Activated T-helper 17 cell treated with anti-CD3 and anti-CD28 coated beads, Interleukin-2, amount 50 U/mL, for 72 hours (primary cell): ENCODE measurements at regions not wholly inside any gene's neighbourhood (a gene's known extent, or its start where the extent isn't known, plus 50 kb on each side); places are given as distances from the start of the nearest gene placed in this dataset.
"Not testable (repeated sequence)": the region's sequence is repeated elsewhere in the genome, so short reads cannot be mapped to it uniquely, and the experiment has no call there.

Experiments used
- ATAC-seq: fragments of 150-1000 bp; cut with Tn5 transposase; replicated peaks from 2 replicates; pipeline ENCODE4 v1.10.0; 2021; ENCODE audit warnings: mild to moderate bottlenecking, moderate library complexity
- H3K27ac Mint-ChIP-seq: one replicate; pipeline ENCODE4 v1.8.0; 2022; ENCODE audit warnings: mixed read lengths
- H3K27me3 Mint-ChIP-seq: one replicate; pipeline ENCODE4 v1.8.0; 2022; ENCODE audit warnings: mixed read lengths
- H3K36me3 Mint-ChIP-seq: one replicate; pipeline ENCODE4 v1.8.0; 2022; ENCODE audit warnings: low read depth, mild to moderate bottlenecking, mixed read lengths
- H3K4me1 Mint-ChIP-seq: one replicate; pipeline ENCODE4 v1.8.0; 2022; ENCODE audit warnings: mixed read lengths
- H3K4me3 Mint-ChIP-seq: one replicate; pipeline ENCODE4 v1.8.0; 2022; ENCODE audit warnings: mild to moderate bottlenecking, mixed read lengths
- H3K9me3 Mint-ChIP-seq: one replicate; pipeline ENCODE4 v1.8.0; 2022; ENCODE audit warnings: mixed read lengths

DNA sequence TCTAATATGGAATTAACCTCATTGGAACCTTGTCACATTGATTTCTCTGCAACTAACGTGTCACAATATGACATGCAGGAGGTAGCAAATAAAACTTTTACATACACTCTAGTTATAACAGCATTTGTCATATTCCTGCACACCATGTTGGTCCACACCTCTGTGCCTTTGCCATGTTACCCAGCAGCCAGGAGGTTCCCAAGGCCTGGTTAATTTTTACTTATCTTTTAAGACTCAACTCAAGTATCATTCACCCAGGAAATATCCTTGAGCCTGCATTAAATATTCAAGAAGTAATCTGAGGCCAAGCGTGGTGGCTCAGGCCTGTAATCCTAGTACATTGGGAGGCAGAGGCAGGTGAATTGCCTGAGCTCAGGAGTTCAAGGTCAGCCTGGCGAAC is 447.2 kb upstream of the NR5A2 start:
- no peaks in the 10 kb centered on the region for H3K9me3 Mint-ChIP-seq
- no peaks in the 10 kb centered on the region for H3K4me1 Mint-ChIP-seq
- H3K27me3 Mint-ChIP-seq: peaks cover 16% of the 10 kb centered on the region
- ATAC-seq: no peak
- H3K36me3 Mint-ChIP-seq: no peaks in the 10 kb centered on the region
- H3K27ac Mint-ChIP-seq: no peak overlapping the region
- H3K4me3 Mint-ChIP-seq: no peak overlapping the region

DNA sequence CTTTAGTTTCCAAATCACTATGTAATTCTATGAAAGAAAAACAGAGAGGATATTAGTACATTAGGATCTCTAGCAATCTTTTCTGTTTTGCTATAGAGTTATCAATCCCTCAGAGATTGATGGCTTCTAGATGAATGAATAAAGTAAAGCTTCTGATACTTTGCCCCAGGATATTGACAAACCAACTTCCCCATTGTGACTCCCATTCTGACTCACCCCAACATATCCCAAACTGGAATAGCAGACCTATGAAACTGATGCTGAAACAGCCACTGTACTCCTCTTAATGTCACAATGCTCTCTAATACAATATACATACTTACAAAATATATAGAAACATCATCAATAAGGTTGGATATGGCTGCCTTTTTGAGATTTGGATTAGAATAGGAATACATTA is 442.1 kb upstream of the NR5A2 start:
- ATAC-seq: no peak
- Mint-ChIP-seq H3K9me3 (no peaks in the 10 kb centered on the region), H3K4me1 (peaks cover 2% of the 10 kb centered on the region), H3K4me3 (no peak overlapping the region), H3K27ac (no peak overlapping the region), H3K36me3 (no peaks in the 10 kb centered on the region), H3K27me3 (peaks cover 11% of the 10 kb centered on the region)

DNA sequence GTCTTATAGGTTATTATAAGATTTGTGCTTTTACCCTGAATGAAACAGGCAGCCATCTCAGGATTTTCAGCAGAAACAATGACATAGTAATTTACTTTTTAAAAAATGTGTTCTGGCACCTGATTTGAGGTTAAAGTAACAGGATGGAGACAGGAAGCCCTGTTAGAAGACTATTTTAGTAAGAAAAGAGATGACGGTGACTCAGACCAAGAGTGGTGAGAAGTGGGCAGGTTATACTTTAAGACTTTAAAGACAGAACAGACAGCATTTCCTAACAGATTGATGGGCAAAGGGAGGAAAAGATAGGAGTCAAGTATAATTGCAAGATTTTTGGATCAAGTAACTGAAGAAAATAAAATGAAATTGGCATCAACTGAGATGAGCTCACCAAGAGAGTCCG is 436.8 kb upstream of the NR5A2 start:
- Mint-ChIP-seq H3K27ac (no peak overlapping the region), H3K36me3 (no peaks in the 10 kb centered on the region), H3K4me3 (no peak overlapping the region), H3K27me3 (peaks cover 6% of the 10 kb centered on the region), H3K4me1 (peaks cover 3% of the 10 kb centered on the region), H3K9me3 (no peaks in the 10 kb centered on the region)
- no peak for ATAC-seq

DNA sequence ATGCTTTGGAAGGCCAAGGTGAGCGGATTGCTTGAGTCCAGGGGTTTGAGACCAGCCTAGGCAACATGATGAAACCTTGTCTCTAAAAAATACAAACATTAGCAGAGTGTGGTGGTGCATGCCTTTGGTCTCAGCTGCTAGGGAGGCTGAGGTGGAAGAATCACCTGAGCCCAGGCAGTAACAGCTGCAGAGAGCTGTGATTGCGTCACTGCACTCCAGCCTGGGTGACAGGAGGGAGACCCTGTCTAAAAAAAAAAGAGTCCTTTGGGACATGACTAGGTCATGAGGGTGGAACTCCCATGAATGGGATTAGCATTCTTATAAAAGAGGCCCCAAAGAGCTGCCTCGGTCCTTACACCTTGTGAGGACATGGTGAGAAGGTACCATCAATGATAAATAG is 436.0 kb upstream of the NR5A2 start:
- peaks cover 3% of the 10 kb centered on the region for H3K4me1 Mint-ChIP-seq
- H3K4me3 Mint-ChIP-seq: no peak overlapping the region
- H3K27ac Mint-ChIP-seq: no peak overlapping the region
- no peak for ATAC-seq
- H3K36me3 Mint-ChIP-seq: no peaks in the 10 kb centered on the region
- H3K9me3 Mint-ChIP-seq: no peaks in the 10 kb centered on the region
- H3K27me3 Mint-ChIP-seq: peaks cover 11% of the 10 kb centered on the region

DNA sequence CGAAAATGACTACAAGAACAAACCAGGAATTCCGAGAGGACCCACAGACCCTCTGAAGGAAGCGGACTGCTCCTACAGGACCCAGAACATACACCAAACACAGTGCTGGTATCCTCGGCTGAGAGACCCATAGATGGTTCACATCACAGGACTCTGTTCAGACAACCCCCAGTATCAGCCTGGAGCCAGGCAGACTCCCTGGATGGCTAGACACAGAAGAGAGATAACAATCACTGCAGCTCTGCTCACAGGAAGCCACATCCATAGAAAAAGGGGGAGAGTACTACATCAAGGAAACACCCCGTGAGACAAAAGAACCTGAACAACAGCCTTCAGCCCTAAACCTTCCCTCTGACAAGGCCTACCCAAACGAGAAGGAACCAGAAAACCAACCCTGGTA is 434.0 kb upstream of the NR5A2 start:
- no peak overlapping the region for H3K4me3 Mint-ChIP-seq

DNA sequence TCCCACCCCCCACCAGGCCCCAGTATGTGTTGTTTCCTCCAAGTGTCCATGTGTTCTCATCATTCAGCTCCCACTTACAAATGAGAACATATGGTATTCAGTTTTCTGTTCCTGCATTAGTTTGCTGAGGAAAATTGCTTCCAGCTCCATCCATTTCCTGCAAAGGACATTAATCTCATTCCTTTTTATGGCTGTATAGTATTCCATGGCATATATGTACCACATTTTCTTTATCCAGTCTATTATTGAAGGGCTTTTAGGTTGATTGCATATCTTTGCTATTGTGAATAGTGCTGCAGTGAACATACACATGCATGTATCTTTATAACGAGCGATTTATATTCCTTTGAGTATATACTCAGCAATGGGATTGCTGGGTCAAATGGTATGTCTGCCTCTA is 431.1 kb upstream of the NR5A2 start:
- Mint-ChIP-seq H3K9me3 (peaks cover 12% of the 10 kb centered on the region), H3K27me3 (peaks cover 35% of the 10 kb centered on the region)
- ATAC-seq, H3K4me1 Mint-ChIP-seq, H3K36me3 Mint-ChIP-seq, H3K27ac Mint-ChIP-seq, H3K4me3 Mint-ChIP-seq: not testable (repeated sequence)

More for the DNA sequence above, 434.0 kb upstream of the NR5A2 start:
- Mint-ChIP-seq H3K27ac (no peak overlapping the region), H3K9me3 (no peaks in the 10 kb centered on the region), H3K36me3 (no peaks in the 10 kb centered on the region), H3K27me3 (peaks cover 25% of the 10 kb centered on the region), H3K4me1 (peaks cover 3% of the 10 kb centered on the region)
- ATAC-seq: no peak

DNA sequence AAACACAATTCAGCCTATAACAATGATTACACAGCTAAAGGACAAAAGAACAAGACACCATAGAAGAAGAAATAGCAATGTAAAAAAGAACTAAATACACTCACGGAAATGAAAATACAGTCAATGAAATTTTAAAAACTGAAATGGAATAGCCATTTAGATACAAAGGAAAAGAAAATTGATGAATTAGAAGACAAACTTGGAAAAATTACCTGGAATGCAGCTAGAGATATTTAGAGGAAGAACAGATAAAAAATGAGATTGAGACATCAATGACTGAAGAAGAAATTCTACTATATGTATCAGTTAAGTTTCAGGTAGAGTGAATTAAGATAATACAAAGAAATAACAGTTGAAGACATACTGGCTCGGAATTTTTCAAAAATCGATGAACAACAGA is 430.4 kb upstream of the NR5A2 start:
- no peak overlapping the region for H3K27ac Mint-ChIP-seq
- peaks cover 16% of the 10 kb centered on the region for H3K9me3 Mint-ChIP-seq
- H3K4me3 Mint-ChIP-seq: no peak overlapping the region
- H3K4me1 Mint-ChIP-seq: no peaks in the 10 kb centered on the region
- no peak for ATAC-seq
- H3K36me3 Mint-ChIP-seq: no peaks in the 10 kb centered on the region
- peaks cover 39% of the 10 kb centered on the region for H3K27me3 Mint-ChIP-seq

DNA sequence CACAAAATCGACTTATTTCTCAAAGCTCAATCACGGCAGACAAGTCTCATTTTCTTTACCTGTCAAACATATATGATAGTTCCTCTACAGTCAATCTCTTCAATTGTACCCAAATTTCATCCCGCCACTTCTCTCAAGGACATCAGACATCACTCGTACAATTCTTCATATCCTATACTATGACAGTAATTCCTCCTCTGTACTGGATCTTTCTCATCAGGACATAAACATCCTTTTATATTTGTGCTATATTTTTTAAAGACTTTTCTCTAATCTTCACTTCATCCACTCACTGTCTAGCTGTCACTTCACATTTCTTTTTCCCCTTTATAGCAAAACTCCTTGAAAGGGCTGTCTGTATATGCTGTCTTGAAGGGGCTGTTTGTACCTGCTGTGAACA is 419.1 kb upstream of the NR5A2 start:
- H3K4me1 Mint-ChIP-seq: no peaks in the 10 kb centered on the region
- ATAC-seq: no peak
- H3K27ac Mint-ChIP-seq: no peak overlapping the region
- H3K4me3 Mint-ChIP-seq: no peak overlapping the region
- no peaks in the 10 kb centered on the region for H3K36me3 Mint-ChIP-seq
- H3K9me3 Mint-ChIP-seq: no peaks in the 10 kb centered on the region
- peaks cover 2% of the 10 kb centered on the region for H3K27me3 Mint-ChIP-seq

DNA sequence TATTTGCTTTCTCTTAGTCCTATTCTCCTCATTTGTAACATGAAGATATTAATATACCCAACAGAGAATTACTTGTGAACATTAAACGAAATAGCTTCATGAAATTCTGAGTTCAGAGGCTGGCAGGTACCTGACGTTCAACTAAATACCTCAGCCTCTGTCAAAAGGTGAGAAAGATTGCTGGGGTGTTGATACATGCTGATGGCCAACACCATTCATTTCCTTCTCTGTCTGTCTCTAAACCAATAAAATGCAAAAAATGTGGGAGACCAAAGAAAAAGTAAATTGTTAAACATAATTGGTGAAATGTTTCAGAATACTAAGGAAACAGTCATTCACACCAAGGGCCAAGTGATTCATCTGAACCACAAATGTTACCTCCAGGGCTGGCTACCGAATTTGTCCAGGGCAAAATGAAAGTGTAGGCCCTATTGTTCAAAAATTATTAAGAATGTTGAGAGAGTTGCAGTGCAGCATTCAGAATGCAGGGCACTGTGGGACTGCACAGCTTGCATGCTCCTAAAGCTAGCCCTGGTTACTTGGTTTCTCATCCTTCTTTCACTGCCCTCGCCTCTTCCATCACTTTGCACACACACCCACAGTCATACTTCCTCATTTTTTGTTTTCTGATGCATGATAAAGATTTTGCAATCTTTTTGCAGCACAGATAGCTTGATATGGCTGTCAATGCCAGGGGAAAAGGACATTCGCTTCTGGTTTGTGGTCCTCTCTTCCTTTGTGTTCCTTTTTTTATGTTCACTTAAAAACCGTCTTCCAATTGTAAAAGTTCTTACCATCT is 414.3 kb upstream of the NR5A2 start:
- Mint-ChIP-seq H3K27me3 (peaks cover 5% of the 10 kb centered on the region), H3K4me3 (no peak overlapping the region), H3K4me1 (no peaks in the 10 kb centered on the region), H3K27ac (no peak overlapping the region), H3K9me3 (no peaks in the 10 kb centered on the region), H3K36me3 (no peaks in the 10 kb centered on the region)
- no peak for ATAC-seq

DNA sequence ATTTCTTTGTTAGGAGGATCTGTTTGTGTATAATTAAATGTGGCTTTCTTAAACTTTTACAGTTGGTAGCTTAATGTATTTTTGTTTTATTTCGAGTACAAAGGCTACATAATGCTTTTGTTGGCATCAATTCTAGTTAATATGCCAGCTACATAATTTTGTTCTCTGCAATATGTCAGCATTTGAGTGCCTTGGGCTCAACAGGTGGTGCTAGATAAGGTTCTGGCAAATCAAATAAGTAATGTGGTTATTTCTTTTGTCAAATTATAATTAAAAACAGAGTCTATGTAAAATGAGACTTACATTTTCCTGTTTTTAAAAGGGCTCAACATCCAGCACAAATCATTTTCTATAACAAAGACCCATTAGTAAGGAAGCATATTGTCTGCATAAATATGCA is 410.6 kb upstream of the NR5A2 start:
- Mint-ChIP-seq H3K27me3 (peaks cover 11% of the 10 kb centered on the region), H3K4me1 (no peaks in the 10 kb centered on the region), H3K27ac (no peak overlapping the region), H3K36me3 (no peaks in the 10 kb centered on the region), H3K4me3 (no peak overlapping the region), H3K9me3 (peaks cover 3% of the 10 kb centered on the region)
- no peak for ATAC-seq

DNA sequence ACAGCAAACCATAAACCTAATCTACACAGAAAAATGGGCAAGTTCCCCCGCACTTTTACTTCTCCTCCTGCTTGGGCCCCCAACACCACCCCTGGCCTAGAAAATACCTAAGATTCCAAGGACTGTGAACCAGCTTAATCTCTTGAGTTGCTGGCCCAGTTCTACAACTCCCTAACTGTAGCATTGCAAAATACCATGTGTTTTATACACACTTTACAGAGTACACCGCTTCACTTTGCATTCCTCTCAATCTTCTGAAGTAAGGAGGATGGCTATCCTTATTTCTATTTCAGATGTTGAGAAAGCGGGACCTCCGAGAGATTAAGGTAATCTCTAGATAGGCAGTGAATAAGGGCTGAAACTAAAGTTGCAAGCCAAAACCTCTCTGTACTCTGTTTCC is 408.3 kb upstream of the NR5A2 start:
- Mint-ChIP-seq H3K9me3 (peaks cover 3% of the 10 kb centered on the region), H3K27me3 (peaks cover 9% of the 10 kb centered on the region), H3K27ac (no peak overlapping the region), H3K4me3 (no peak overlapping the region), H3K4me1 (no peaks in the 10 kb centered on the region), H3K36me3 (no peaks in the 10 kb centered on the region)
- ATAC-seq: no peak

DNA sequence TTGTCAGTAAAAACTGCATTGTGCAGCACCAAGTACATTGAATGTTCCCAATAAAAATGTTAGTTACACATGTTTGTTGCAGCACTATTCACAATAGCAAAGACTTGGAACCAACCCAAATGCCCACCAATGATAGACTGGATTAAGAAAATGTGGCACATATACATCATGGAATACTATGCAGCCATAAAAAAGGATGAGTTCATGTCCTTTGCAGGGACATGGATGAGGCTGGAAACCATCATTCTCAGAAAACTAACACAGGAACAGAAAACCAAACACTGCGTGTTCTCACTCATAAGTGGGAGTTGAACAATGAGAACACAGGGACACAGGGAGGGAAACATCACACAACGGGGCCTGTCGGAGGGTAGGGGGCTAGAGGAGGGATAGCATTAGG is 401.3 kb upstream of the NR5A2 start:
- not testable (repeated sequence) for H3K4me1 Mint-ChIP-seq, H3K4me3 Mint-ChIP-seq, H3K36me3 Mint-ChIP-seq, H3K27ac Mint-ChIP-seq, H3K27me3 Mint-ChIP-seq, H3K9me3 Mint-ChIP-seq, ATAC-seq

DNA sequence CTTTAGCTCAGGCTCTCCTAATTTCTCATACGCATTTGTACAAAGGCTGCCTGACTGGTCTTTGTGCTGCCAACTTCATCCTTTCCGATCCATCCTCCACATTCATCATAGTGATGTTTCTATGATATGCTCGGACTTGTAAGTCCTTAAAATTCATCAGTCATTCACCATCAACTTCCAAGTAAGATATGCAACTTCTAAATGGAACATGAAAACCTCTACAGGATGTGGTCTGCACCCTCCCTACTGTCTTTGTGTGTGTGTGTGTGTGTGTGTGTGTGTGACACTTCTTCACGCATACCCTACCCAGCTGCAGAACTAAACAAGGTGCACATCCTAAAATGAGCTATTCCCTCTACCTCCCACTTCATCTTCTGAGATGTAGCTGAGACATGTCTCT is 397.9 kb upstream of the NR5A2 start:
- Mint-ChIP-seq H3K9me3 (peaks cover 3% of the 10 kb centered on the region), H3K4me3 (no peak overlapping the region), H3K27ac (no peak overlapping the region), H3K27me3 (peaks cover 7% of the 10 kb centered on the region), H3K4me1 (no peaks in the 10 kb centered on the region), H3K36me3 (no peaks in the 10 kb centered on the region)
- no peak for ATAC-seq

DNA sequence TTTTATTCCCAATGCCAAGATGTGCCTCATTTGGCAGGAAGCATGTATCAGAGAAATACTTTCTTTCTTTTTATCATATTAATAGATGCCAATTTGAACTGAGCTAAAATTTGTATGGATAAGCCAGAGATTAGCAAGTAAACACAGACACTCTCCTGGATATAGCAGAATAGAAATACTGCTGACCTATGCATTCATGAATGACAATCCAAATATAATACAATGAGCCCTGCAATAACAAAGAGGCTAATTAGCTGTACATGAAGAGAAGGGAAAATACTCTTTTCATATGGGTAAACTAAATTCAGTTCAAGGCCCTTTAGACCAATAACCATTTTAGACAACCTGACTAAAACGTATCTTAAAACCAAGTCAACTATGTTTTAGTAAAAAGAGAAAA is 388.1 kb upstream of the NR5A2 start:
- Mint-ChIP-seq H3K4me1 (no peaks in the 10 kb centered on the region), H3K27ac (no peak overlapping the region), H3K27me3 (peaks cover 8% of the 10 kb centered on the region), H3K36me3 (no peaks in the 10 kb centered on the region), H3K4me3 (no peak overlapping the region), H3K9me3 (no peaks in the 10 kb centered on the region)
- no peak for ATAC-seq

DNA sequence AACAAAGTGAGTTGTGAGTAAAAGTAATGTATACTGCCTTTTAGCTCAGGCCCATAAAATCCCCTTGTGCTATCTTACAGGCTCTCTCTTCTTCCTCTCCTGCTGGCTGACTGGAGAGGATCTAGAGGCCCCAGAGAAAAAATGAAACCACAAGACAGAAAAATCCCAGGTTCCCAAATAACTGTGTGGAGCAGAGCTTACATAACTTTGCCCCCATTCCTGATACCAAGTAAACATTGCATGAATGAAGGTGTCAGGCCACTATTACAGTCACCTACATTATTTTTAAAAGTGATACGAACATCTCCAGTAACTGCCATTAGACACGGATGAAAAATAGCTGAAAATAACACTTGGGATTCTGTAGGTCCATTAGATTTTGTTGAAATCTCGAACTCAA is 386.0 kb upstream of the NR5A2 start:
- Mint-ChIP-seq H3K9me3 (no peaks in the 10 kb centered on the region), H3K27me3 (peaks cover 2% of the 10 kb centered on the region), H3K4me3 (no peak overlapping the region), H3K36me3 (no peaks in the 10 kb centered on the region), H3K27ac (no peak overlapping the region), H3K4me1 (no peaks in the 10 kb centered on the region)
- ATAC-seq: no peak

DNA sequence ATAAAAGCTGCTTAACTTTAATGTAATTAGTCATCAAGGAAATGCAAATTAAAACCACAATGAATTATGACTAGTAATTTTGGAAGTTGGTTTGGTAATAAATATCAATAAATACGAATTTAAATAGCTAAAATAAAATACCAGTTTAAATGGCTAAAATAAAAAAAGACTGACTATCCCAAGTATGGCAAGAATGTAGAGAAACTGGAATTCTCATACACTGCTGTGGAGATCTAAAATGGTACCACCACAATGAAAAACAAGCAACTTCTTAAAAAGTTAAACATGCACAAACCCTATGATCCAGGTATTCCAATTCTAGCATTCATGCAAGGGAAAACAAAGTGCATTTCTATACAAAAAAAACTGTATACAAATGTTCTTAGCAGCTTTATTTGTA is 382.6 kb upstream of the NR5A2 start:
- peaks cover 3% of the 10 kb centered on the region for H3K9me3 Mint-ChIP-seq
- no peaks in the 10 kb centered on the region for H3K36me3 Mint-ChIP-seq
- no peak overlapping the region for H3K27ac Mint-ChIP-seq
- no peak overlapping the region for H3K4me3 Mint-ChIP-seq
- no peaks in the 10 kb centered on the region for H3K4me1 Mint-ChIP-seq
- no peak for ATAC-seq
- H3K27me3 Mint-ChIP-seq: peaks cover 14% of the 10 kb centered on the region
